ENCODE measurements at regions not wholly inside any gene's neighbourhood (a gene's known extent, or its start where the extent isn't known, plus 50 kb on each side); places are given as distances from the start of the nearest gene placed in this dataset.

GRCh38 chr14:28661171-28661772, 105.3 kb upstream of the FOXG1 start:
- DNase-seq (ENCODE audit: insufficient read length, low spot score, missing footprints), result no peak

DNA sequence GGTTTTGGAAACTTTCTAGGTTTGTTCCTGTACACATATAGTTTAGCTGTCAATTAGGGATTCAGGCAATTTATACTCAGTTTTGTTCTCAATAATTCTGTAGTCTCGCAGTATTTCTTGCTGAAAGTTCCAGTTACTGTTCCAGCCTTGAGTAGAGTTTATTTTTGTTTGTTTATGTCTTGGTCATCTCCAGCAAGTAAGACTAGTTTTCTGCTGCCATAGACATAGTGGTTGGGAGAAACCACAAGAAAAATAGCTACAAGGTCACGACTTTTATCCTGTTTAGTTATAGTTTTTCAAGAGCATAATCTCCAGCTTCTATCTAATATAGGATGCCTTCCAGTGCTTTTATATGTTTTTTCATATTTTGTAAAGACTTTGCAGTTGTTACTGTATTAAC, 99.6 kb upstream of the FOXG1 start:
- H3K4me2 ChIP-seq (ENCODE audit: insufficient read depth, low read length), result no peak overlapping the region
- H3K9me3 ChIP-seq (ENCODE audit: low read depth, low read length), result no peaks in the 10 kb centered on the region
- no peak for TF ChIP-seq CTCF (IDR thresholded peaks at IDR 0.05; ENCODE audit: extremely low read depth, low read depth, low read length)
- no peaks in the 10 kb centered on the region for H3K79me2 ChIP-seq (ENCODE audit: insufficient read depth, low read length)
- no peak overlapping the region for H3K4me3 ChIP-seq (ENCODE audit: insufficient read depth, low read length)
- no peaks in the 10 kb centered on the region for H3K4me1 ChIP-seq (ENCODE audit: insufficient read depth, low read length)
- H4K20me1 ChIP-seq (ENCODE audit: insufficient read depth, low read length), result no peaks in the 10 kb centered on the region
- H2AFZ ChIP-seq (ENCODE audit: low read length), result no peak overlapping the region
- H3K27me3 ChIP-seq (ENCODE audit: insufficient read depth, low read length), result no peaks in the 10 kb centered on the region
- H3K27ac ChIP-seq (ENCODE audit: low read depth, low read length), result no peak overlapping the region
- DNase-seq (ENCODE audit: insufficient read length, low spot score, missing footprints), result no peak
- no peaks in the 10 kb centered on the region for H3K36me3 ChIP-seq (ENCODE audit: insufficient read depth, low read length)

More at GRCh38 chr14:28661171-28661772, 105.3 kb upstream of the FOXG1 start:
- no peak overlapping the region for H3K27ac ChIP-seq (ENCODE audit: low read depth, low read length)
- H3K9me3 ChIP-seq (ENCODE audit: low read depth, low read length), result no peaks in the 10 kb centered on the region
- H3K36me3 ChIP-seq (ENCODE audit: insufficient read depth, low read length), result no peaks in the 10 kb centered on the region
- H3K27me3 ChIP-seq (ENCODE audit: insufficient read depth, low read length), result no peaks in the 10 kb centered on the region
- no peak overlapping the region for H3K4me2 ChIP-seq (ENCODE audit: insufficient read depth, low read length)
- TF ChIP-seq CTCF (IDR thresholded peaks at IDR 0.05; ENCODE audit: extremely low read depth, low read depth, low read length), result no peak
- no peaks in the 10 kb centered on the region for H3K4me1 ChIP-seq (ENCODE audit: insufficient read depth, low read length)
- no peak overlapping the region for H3K4me3 ChIP-seq (ENCODE audit: insufficient read depth, low read length)
- H3K79me2 ChIP-seq (ENCODE audit: insufficient read depth, low read length), result no peaks in the 10 kb centered on the region
- no peaks in the 10 kb centered on the region for H4K20me1 ChIP-seq (ENCODE audit: insufficient read depth, low read length)
- no peak overlapping the region for H2AFZ ChIP-seq (ENCODE audit: low read length)

- no peak for TF ChIP-seq CTCF (IDR thresholded peaks at IDR 0.05; ENCODE audit: extremely low read depth, low read depth, low read length)
- H3K27ac ChIP-seq (ENCODE audit: low read depth, low read length), result no peak overlapping the region
- H3K27me3 ChIP-seq (ENCODE audit: insufficient read depth, low read length), result no peaks in the 10 kb centered on the region
- no peaks in the 10 kb centered on the region for H4K20me1 ChIP-seq (ENCODE audit: insufficient read depth, low read length)
- no peaks in the 10 kb centered on the region for H3K79me2 ChIP-seq (ENCODE audit: insufficient read depth, low read length)
- H3K36me3 ChIP-seq (ENCODE audit: insufficient read depth, low read length), result no peaks in the 10 kb centered on the region
- peaks cover under 1% of the 10 kb centered on the region for H3K4me1 ChIP-seq (ENCODE audit: insufficient read depth, low read length)
- no peak overlapping the region for H3K4me2 ChIP-seq (ENCODE audit: insufficient read depth, low read length)
- no peaks in the 10 kb centered on the region for H3K9me3 ChIP-seq (ENCODE audit: low read depth, low read length)
- no peak overlapping the region for H2AFZ ChIP-seq (ENCODE audit: low read length)
- no peak for DNase-seq (ENCODE audit: insufficient read length, low spot score, missing footprints)
- no peak overlapping the region for H3K4me3 ChIP-seq (ENCODE audit: insufficient read depth, low read length)
Observed at GRCh38 chr14:28671425-28671824, 95.2 kb upstream of the FOXG1 start.

DNA sequence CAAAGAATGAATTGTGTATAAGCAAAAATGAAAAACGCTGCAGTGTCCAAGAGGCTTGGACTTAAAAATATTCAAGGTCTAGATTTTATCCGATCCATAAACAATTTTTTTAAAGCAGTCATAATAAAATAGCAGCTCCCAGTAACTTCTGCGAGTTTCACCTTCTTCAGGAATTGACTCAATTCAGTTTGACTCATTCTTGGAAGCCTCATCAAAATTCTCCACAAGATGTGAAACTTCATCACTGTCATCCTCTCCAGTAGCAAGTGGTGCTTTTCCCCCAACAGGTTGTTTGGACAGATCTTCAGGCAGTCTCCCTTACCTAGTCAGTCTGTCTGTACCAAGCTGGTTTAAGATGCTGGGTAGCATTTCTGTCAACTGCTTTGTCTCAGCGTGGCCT, 93.5 kb upstream of the FOXG1 start:
- Histone ChIP-seq H3K4me3 (ENCODE audit: insufficient read depth, low read length) (no peak overlapping the region), H4K20me1 (ENCODE audit: insufficient read depth, low read length) (no peaks in the 10 kb centered on the region), H3K36me3 (ENCODE audit: insufficient read depth, low read length) (no peaks in the 10 kb centered on the region), H3K9me3 (ENCODE audit: low read depth, low read length) (no peaks in the 10 kb centered on the region), H3K79me2 (ENCODE audit: insufficient read depth, low read length) (no peaks in the 10 kb centered on the region), H3K27me3 (ENCODE audit: insufficient read depth, low read length) (no peaks in the 10 kb centered on the region), H2AFZ (ENCODE audit: low read length) (no peak overlapping the region), H3K4me2 (ENCODE audit: insufficient read depth, low read length) (no peak overlapping the region), H3K27ac (ENCODE audit: low read depth, low read length) (no peak overlapping the region), H3K4me1 (ENCODE audit: insufficient read depth, low read length) (peaks cover 3% of the 10 kb centered on the region)
- no peak for DNase-seq (ENCODE audit: insufficient read length, low spot score, missing footprints)
- TF ChIP-seq CTCF (IDR thresholded peaks at IDR 0.05; ENCODE audit: extremely low read depth, low read depth, low read length), result no peak
